ENCODE measurements at regions not wholly inside any gene's neighbourhood (a gene's known extent, or its start where the extent isn't known, plus 50 kb on each side); places are given as distances from the start of the nearest gene placed in this dataset.

DNA sequence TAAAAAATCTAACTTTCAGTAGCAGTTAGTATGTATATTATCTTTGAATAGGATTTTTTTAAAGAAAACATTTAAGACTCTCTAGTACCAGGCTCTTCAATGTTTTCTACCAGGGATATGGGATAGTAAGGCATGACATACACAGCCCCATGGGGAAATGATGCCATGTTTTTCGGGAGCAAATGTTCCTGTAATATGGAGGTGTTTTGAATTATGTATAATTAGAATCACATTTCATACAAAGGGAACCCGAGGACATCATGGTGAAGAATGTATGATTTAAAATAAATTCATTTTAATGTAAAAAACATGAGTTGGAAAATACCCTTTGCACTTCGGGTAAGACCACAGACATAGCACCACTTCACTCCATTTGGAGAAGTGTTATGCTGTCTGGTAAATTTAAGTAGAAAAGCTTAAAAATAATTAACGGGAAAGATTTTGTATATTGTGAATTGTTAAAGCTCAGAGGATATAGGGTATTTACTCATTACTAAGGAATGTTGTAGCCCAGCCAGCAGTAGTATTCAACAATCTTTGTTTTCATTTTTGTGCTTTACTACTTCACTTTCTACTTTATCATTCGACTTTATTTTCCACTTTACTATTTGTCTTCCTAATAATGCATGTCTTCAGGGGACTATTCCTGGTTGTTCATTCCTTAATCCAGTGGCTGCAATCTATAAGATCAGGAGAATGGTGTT lies 2050.7 kb downstream of the ARAP2 start:
- FAIRE-seq: no peak

DNA sequence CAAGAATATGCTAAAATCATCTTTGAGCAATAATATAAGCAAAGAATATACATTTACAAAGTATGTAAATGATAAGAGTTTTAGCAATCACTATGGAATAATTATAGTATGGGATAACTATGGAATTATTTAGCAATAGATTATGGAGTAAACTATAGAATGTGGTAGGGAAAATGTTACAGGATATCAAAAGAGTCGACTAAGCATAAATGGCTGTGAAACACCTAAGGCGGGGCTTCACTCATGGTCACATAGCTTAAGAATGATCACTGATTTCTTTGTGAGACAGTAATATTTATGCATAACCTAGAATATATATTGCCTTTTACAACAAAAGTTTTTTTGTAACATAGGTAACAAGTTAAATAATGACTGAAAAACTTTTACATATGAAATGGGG lies 2049.7 kb downstream of the ARAP2 start:
- no peak for FAIRE-seq

GRCh38 chr4:34196375-34196774 lies 2047.9 kb downstream of the ARAP2 start:
- no peak for FAIRE-seq

DNA sequence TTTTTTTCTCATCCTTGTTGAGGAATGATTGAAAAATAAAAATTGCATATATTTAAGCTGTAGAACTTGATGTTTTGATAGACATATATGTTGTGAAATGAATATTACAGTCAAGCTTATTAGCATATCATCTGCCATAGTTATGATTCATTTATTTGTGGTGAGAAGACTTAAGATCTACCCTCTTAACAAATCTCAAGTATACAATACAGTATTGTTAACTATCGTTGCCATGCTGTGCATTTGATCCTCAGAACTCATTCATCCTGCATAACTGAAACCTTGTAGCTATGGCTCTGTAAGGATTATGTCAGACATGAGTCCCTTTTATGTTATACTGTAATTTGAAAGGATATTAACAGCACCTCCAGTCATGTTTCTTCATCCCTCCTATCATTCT lies 2045.3 kb downstream of the ARAP2 start:
- no peak for FAIRE-seq

DNA sequence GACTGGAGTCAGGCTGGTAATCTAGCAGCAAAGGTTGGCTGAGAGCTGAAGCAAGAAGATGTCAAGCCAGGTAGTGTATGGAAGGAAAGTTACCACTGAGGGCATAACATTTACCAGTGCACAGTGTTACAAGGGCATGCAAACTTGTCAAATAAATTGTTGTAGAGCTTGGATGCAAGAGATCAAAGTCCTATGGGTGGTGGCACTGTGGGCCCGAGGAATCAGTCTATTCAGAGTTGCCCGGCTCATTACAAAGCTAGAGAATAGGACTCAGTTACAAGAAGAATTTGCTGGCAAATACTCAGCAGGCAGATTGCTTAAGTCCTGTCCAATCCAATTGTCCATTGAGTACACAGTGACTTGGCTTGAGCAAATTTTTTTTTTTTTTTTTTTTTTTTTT lies 2043.8 kb downstream of the ARAP2 start:
- FAIRE-seq: no peak

GRCh38 chr4:34202154-34202553 lies 2042.2 kb downstream of the ARAP2 start:
- no peak for FAIRE-seq

- no peak for FAIRE-seq
Measured at GRCh38 chr4:34220601-34221000, 2023.7 kb downstream of the ARAP2 start.

GRCh38 chr4:34221986-34222385 lies 2022.3 kb downstream of the ARAP2 start:
- FAIRE-seq: no peak

GRCh38 chr4:34236118-34236517 lies 2008.2 kb downstream of the ARAP2 start:
- FAIRE-seq: no peak

DNA sequence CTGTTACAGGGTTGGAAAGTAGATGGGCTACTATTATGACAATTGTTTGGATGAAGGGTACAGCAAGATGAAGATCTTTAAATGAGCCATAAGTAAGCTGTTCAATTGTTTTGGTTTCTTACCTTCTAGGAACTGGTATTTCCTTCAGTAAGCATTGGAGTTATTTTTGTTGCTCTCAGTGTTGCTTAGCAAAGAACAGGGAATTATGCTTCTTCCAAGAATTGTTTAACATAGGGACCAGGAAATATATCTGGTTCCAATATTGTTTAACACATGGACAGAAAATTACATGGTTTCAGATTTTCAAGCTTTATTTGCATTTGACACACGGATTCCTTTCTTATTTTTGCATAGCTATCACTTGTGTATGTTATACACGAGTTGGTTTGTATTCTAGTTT lies 1999.0 kb downstream of the ARAP2 start:
- no peak for FAIRE-seq

GRCh38 chr4:34250562-34250961 lies 1993.8 kb downstream of the ARAP2 start:
- FAIRE-seq: no peak

- no peak for FAIRE-seq
Measured at GRCh38 chr4:34253239-34253638, 1991.1 kb downstream of the ARAP2 start.

GRCh38 chr4:34258176-34258575 lies 1986.1 kb downstream of the ARAP2 start:
- no peak for FAIRE-seq

GRCh38 chr4:34261799-34262314 lies 1982.5 kb downstream of the ARAP2 start:
- FAIRE-seq: no peak

DNA sequence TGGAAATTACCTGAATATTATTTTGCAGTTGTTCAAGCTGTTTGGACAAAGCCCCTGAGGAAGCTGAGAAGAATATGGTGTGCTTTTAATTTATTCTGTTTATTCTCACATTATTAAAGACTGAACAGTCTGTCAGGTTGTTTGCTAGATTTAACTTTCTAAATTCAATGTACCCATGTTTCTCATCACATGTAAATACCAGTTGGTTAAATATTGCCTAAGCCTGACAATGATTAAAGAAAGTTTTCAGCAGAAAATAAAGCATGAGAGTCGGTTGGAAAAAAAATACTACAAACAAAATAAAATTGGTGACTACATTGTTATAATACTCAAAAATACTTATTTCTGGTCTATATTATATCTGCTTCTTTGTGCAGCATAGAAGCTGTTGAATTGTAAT lies 1974.7 kb downstream of the ARAP2 start:
- no peak for FAIRE-seq

- no peak for FAIRE-seq
Measured at GRCh38 chr4:34271479-34272355, 1972.6 kb downstream of the ARAP2 start.

DNA sequence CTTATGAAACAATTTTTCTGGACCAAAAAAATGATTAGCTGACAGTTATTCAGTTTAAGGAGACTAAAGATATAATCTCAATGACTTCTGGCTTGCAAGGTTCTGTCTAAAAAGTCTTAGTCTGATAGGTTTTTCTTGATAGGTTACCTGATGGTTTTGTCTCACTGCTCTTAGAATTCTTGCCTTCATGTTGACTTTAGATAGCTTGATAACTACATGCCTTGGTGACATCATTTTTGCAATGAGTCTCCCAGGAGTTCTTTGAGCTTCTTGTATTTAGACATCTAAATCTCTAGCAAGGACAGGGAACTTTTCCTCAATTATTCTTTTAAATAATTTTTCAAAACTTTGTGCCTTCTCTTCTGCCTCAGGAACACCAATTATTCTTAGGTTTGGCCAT lies 1965.3 kb downstream of the ARAP2 start:
- no peak for FAIRE-seq

DNA sequence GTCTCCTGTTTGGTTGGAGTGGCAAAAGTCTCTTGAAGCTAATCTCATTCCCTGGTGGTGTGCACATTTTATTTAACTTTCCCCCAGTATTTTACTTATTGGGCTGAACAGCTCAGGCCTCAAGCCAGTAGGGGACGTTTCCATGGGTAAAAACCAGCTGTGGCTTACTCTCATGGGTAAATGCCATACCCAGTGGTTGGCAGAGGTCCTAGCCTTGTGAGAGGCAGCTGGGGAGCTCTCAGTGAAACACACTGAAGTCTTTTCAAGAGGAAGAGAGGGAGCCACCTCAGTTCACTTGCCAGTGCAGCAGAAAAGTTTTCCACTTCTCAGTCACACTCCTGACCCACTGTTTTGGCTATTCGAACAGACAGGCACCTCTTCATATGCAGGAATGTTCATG lies 1964.2 kb downstream of the ARAP2 start:
- FAIRE-seq: no peak

- no peak for FAIRE-seq
Measured at GRCh38 chr4:34281826-34282225, 1962.5 kb downstream of the ARAP2 start.

DNA sequence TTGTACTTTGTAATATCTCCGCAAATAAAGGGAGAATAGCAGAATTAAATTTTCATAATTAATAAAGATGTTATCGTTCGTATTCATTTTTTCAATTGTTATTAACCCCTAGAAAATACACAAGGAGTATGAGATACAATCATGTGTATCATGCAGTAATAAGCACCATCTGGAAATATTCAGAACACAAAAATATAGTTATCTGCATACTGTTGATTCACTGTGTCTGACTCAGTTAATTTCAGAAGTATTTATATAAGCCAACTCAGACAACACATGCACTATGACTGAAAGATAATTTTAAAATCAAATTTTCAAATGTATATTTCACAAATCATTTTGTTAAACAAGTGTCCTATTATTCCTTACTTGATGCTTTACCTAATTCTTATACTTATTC lies 1954.8 kb downstream of the ARAP2 start:
- peak; percentile 57 for FAIRE-seq

DNA sequence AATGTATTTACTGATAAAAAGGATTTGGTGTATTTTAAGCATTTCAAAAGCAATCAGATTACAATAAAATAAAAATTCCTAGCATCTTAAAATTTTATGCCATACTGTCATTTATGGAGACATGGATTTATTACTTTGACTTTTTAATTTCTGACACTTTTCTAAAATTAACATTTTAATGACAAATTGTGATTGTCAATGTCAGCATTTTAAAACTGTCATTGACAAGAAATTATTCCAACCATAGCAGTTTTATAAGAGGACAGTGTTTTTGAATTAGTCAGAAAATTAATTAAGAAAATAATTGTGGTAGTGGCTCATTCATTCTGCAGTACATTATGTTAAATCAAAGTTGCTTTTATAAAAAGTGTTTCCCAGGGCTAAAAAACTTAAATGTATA lies 1954.4 kb downstream of the ARAP2 start:
- FAIRE-seq: no peak

- no peak for FAIRE-seq
Measured at GRCh38 chr4:34293459-34293858, 1950.9 kb downstream of the ARAP2 start.

GRCh38 chr4:34309383-34309906 lies 1934.9 kb downstream of the ARAP2 start:
- no peak for FAIRE-seq

- FAIRE-seq: no peak
Measured at GRCh38 chr4:34318773-34319172, 1925.5 kb downstream of the ARAP2 start.
